Aorta (tissue), 5 donors: ENCODE measurements at regions not wholly inside any gene's neighbourhood (a gene's known extent, or its start where the extent isn't known, plus 50 kb on each side); places are given as distances from the start of the nearest gene placed in this dataset.

Experiments
- ATAC-seq: fragments of 200-7000 bp; cut with Tn5 transposase; one replicate; pipeline ENCODE4 v1.9.1; 2022; ENCODE audit warnings: moderate library complexity; ENCODE audit not compliant: low FRiP score
- DNase-seq, 2 donors: peaks; one replicate each; pipeline ENCODE4 v3.0.0-alpha.2; 2020
- H3K27ac ChIP-seq, 2 donors: one replicate each; pipeline ENCODE4 v1.5.1; 2013; ENCODE audit warnings: low read length in 2 of 2, mild to moderate bottlenecking in 2 of 2, moderate library complexity in 2 of 2, control low read depth in 1 of 2, inconsistent platforms in 1 of 2, low read depth in 1 of 2
- H3K27me3 ChIP-seq, 2 donors: one replicate each; pipeline ENCODE4 v1.6.1; 2013; ENCODE audit warnings: control low read depth in 1 of 2, low read length in 1 of 2, mild to moderate bottlenecking in 1 of 2, moderate library complexity in 1 of 2; ENCODE audit not compliant: insufficient read depth in 2 of 2, control insufficient read depth in 1 of 2
- H3K36me3 ChIP-seq, 2 donors: one replicate each; pipeline ENCODE4 v1.6.1; 2013; ENCODE audit warnings: control low read depth in 1 of 2, low read length in 1 of 2, mild to moderate bottlenecking in 1 of 2; ENCODE audit not compliant: insufficient read depth in 2 of 2, control insufficient read depth in 1 of 2
- H3K4me1 ChIP-seq, 2 donors: one replicate each; pipeline ENCODE4 v1.6.1; 2013; ENCODE audit warnings: low read length in 2 of 2, control low read depth in 1 of 2, mild to moderate bottlenecking in 1 of 2, moderate library complexity in 1 of 2; ENCODE audit not compliant: insufficient read depth in 2 of 2, control insufficient read depth in 1 of 2
- H3K4me3 ChIP-seq, 2 donors: one replicate each; pipeline ENCODE4 v1.5.1; 2013; ENCODE audit warnings: low read length in 2 of 2, control low read depth in 1 of 2, mild to moderate bottlenecking in 1 of 2
- H3K9me3 ChIP-seq: one replicate; pipeline ENCODE4 v1.6.1; 2013; ENCODE audit warnings: mild to moderate bottlenecking, low read length; ENCODE audit not compliant: control insufficient read depth
- WGBS, 2 donors: extraction: QIAGEN DNeasy Blood & Tissue Kit; methylation state at CpG; one replicate each; pipeline ENCODE4 v1.1.7; 2013; 5-methylcytosine and 5-hydroxymethylcytosine counted together
- intact Hi-C, 2 donors: fragments of 100-400 bp; cut with DNase I; formaldehyde crosslinking; loops; one replicate each; pipeline versions ENCODE4 v1.14.2 to v1.15.0; 2022
- donor health status: healthy with polysubstance abuse.
- donor health status: Bipolar disorder and iron deficiency.
- donor health status: DM: no; HTN: no; CAD: no.
- donor health status: DM: no; HTN: no; CAD: no.
- donor health status: DM: yes; HTN: yes; CAD: no.

GRCh38 chr18:75927791-75928190 lies 500.3 kb upstream of the SMIM21 start:
- intact Hi-C loops, result no loop called here
- Histone ChIP-seq H3K9me3 (no peaks in the 10 kb centered on the region), H3K4me3 (no peak overlapping the region), H3K4me1 (no peaks in the 10 kb centered on the region), H3K27me3 (no peaks in the 10 kb centered on the region), H3K27ac (no peak overlapping the region), H3K36me3 (no peaks in the 10 kb centered on the region)
- no peak for ATAC-seq
- WGBS, 2 donors, result 51 to 59% methylated on average over 5 of the region's 5 CpGs
- no peak for DNase-seq

- WGBS, 2 donors, result 87 to 89% methylated on average over 6 of the region's 6 CpGs
- Histone ChIP-seq H3K9me3 (no peaks in the 10 kb centered on the region), H3K27ac (no peak overlapping the region), H3K36me3 (no peaks in the 10 kb centered on the region), H3K4me3 (no peak overlapping the region), H3K27me3 (no peaks in the 10 kb centered on the region), H3K4me1 (no peaks in the 10 kb centered on the region)
- intact Hi-C loops, result no loop called here
- ATAC-seq (no peak), DNase-seq (no peak)
Observed at GRCh38 chr18:75926811-75927210, 499.3 kb upstream of the SMIM21 start.

GRCh38 chr18:75923169-75923568 lies 495.7 kb upstream of the SMIM21 start:
- Histone ChIP-seq H3K4me3 (no peak overlapping the region), H3K36me3 (no peaks in the 10 kb centered on the region), H3K27me3 (no peaks in the 10 kb centered on the region), H3K4me1 (no peaks in the 10 kb centered on the region), H3K27ac (no peak overlapping the region), H3K9me3 (no peaks in the 10 kb centered on the region)
- peak; percentile 81 to 88 for DNase-seq
- WGBS, 2 donors, result 0 to 7% methylated on average over 4 of the region's 4 CpGs
- intact Hi-C loops, result loop anchor here in 1 of 2 donors (2.0 kb wide), 1 partner anchor 54 kb away; no protein-coding TSS in a partner anchor
- peak; percentile 80 for ATAC-seq

- ATAC-seq (no peak), DNase-seq (no peak)
- Histone ChIP-seq H3K4me1 (no peaks in the 10 kb centered on the region), H3K27me3 (no peaks in the 10 kb centered on the region), H3K4me3 (peak overlapping the region in 1 of 2 donors; percentile 22), H3K27ac (no peak overlapping the region), H3K9me3 (no peaks in the 10 kb centered on the region), H3K36me3 (no peaks in the 10 kb centered on the region)
- 23 to 30% methylated on average over 15 to 18 of the region's 18 CpGs for WGBS, 2 donors
- intact Hi-C loops, result no loop called here
Observed at GRCh38 chr18:75916624-75916982, 489.1 kb upstream of the SMIM21 start.

GRCh38 chr18:75915941-75916623 lies 488.6 kb upstream of the SMIM21 start:
- Histone ChIP-seq H3K27ac (no peak overlapping the region), H3K27me3 (no peaks in the 10 kb centered on the region), H3K9me3 (no peaks in the 10 kb centered on the region), H3K36me3 (no peaks in the 10 kb centered on the region), H3K4me3 (peak overlapping the region; percentile 22 to 50), H3K4me1 (no peaks in the 10 kb centered on the region)
- WGBS, 2 donors, result 2 to 3% methylated on average over 64 to 77 of the region's 77 CpGs
- ATAC-seq, result peak; percentile 30
- peak in 1 of 2 donors; percentile 79 for DNase-seq
- intact Hi-C loops, result no loop called here

- Histone ChIP-seq H3K36me3 (no peaks in the 10 kb centered on the region), H3K27ac (no peak overlapping the region), H3K27me3 (no peaks in the 10 kb centered on the region), H3K4me3 (no peak overlapping the region), H3K4me1 (no peaks in the 10 kb centered on the region), H3K9me3 (no peaks in the 10 kb centered on the region)
- intact Hi-C loops, result no loop called here
- ATAC-seq, result no peak
- DNase-seq, result no peak
- WGBS, 2 donors, result 42 to 46% methylated on average over 2 of the region's 2 CpGs
Observed at GRCh38 chr18:75912829-75913228, 485.3 kb upstream of the SMIM21 start.

GRCh38 chr18:75904416-75904815 lies 476.9 kb upstream of the SMIM21 start:
- H3K27me3 ChIP-seq, result no peaks in the 10 kb centered on the region
- H3K9me3 ChIP-seq, result no peaks in the 10 kb centered on the region
- no peak for DNase-seq
- WGBS, 2 donors, result 96% methylated on average over 15 of the region's 15 CpGs
- no peak overlapping the region for H3K4me3 ChIP-seq
- H3K4me1 ChIP-seq, result no peaks in the 10 kb centered on the region
- no peak for ATAC-seq
- intact Hi-C loops, result no loop called here
- no peaks in the 10 kb centered on the region for H3K36me3 ChIP-seq
- H3K27ac ChIP-seq, result no peak overlapping the region

- DNase-seq, result no peak
- no peak for ATAC-seq
- no peak overlapping the region for H3K27ac ChIP-seq
- H3K4me3 ChIP-seq, result no peak overlapping the region
- H3K9me3 ChIP-seq, result no peaks in the 10 kb centered on the region
- H3K36me3 ChIP-seq, result no peaks in the 10 kb centered on the region
- 46 to 51% methylated on average over 4 of the region's 4 CpGs for WGBS, 2 donors
- intact Hi-C loops, result no loop called here
- H3K4me1 ChIP-seq, result no peaks in the 10 kb centered on the region
- H3K27me3 ChIP-seq, result no peaks in the 10 kb centered on the region
Observed at GRCh38 chr18:75898651-75899050, 471.1 kb upstream of the SMIM21 start.

- Histone ChIP-seq H3K9me3 (no peaks in the 10 kb centered on the region), H3K27me3 (no peaks in the 10 kb centered on the region), H3K4me1 (no peaks in the 10 kb centered on the region), H3K27ac (no peak overlapping the region), H3K4me3 (no peak overlapping the region), H3K36me3 (no peaks in the 10 kb centered on the region)
- intact Hi-C loops, result no loop called here
- no peak for DNase-seq
- WGBS, 2 donors, result 76 to 85% methylated on average over 7 of the region's 7 CpGs
- no peak for ATAC-seq
Observed at GRCh38 chr18:75897386-75897785, 469.9 kb upstream of the SMIM21 start.
